ENCODE measurements at regions not wholly inside any gene's neighbourhood (a gene's known extent, or its start where the extent isn't known, plus 50 kb on each side); places are given as distances from the start of the nearest gene placed in this dataset.

GRCh38 chr4:18942874-18943273, 921.3 kb upstream of the LCORL start:
- intact Hi-C loops (cut with DNase I) = no loop called here
- H3K4me1 ChIP-seq = no peaks in the 10 kb centered on the region
- no peaks in the 10 kb centered on the region for H3K36me3 ChIP-seq
- DNase-seq (ENCODE audit: low spot score in 2 of 2) = no peak
- no peaks in the 10 kb centered on the region for H3K27me3 ChIP-seq
- H3K27ac ChIP-seq = no peak overlapping the region
- H3K9me3 ChIP-seq = no peaks in the 10 kb centered on the region
- no peak for TF ChIP-seq CTCF (IDR thresholded peaks at IDR 0.05)
- H3K4me3 ChIP-seq = no peak overlapping the region

GRCh38 chr4:18938343-18939099, 917.0 kb upstream of the LCORL start:
- H3K4me1 ChIP-seq = no peaks in the 10 kb centered on the region
- intact Hi-C loops (cut with DNase I) = no loop called here
- no peaks in the 10 kb centered on the region for H3K36me3 ChIP-seq
- no peak for TF ChIP-seq CTCF (IDR thresholded peaks at IDR 0.05)
- no peak overlapping the region for H3K27ac ChIP-seq
- no peaks in the 10 kb centered on the region for H3K9me3 ChIP-seq
- no peaks in the 10 kb centered on the region for H3K27me3 ChIP-seq
- no peak for DNase-seq (ENCODE audit: low spot score in 2 of 2)
- H3K4me3 ChIP-seq = no peak overlapping the region

GRCh38 chr4:18937746-18938145, 916.2 kb upstream of the LCORL start:
- TF ChIP-seq CTCF (IDR thresholded peaks at IDR 0.05) = no peak
- Histone ChIP-seq H3K4me3 (no peak overlapping the region), H3K27ac (no peak overlapping the region), H3K9me3 (no peaks in the 10 kb centered on the region), H3K27me3 (no peaks in the 10 kb centered on the region), H3K36me3 (no peaks in the 10 kb centered on the region), H3K4me1 (no peaks in the 10 kb centered on the region)
- DNase-seq (ENCODE audit: low spot score in 2 of 2) = no peak
- intact Hi-C loops (cut with DNase I) = no loop called here

GRCh38 chr4:18937080-18937479, 915.5 kb upstream of the LCORL start:
- H3K4me1 ChIP-seq = no peaks in the 10 kb centered on the region
- TF ChIP-seq CTCF (IDR thresholded peaks at IDR 0.05) = no peak
- H3K27ac ChIP-seq = no peak overlapping the region
- intact Hi-C loops (cut with DNase I) = no loop called here
- H3K27me3 ChIP-seq = no peaks in the 10 kb centered on the region
- no peaks in the 10 kb centered on the region for H3K9me3 ChIP-seq
- H3K4me3 ChIP-seq = no peak overlapping the region
- H3K36me3 ChIP-seq = no peaks in the 10 kb centered on the region
- no peak for DNase-seq (ENCODE audit: low spot score in 2 of 2)

- H3K4me3 ChIP-seq = no peak overlapping the region
- no peak for TF ChIP-seq CTCF (IDR thresholded peaks at IDR 0.05)
- intact Hi-C loops (cut with DNase I) = no loop called here
- no peak overlapping the region for H3K27ac ChIP-seq
- no peaks in the 10 kb centered on the region for H3K27me3 ChIP-seq
- H3K9me3 ChIP-seq = no peaks in the 10 kb centered on the region
- DNase-seq (ENCODE audit: low spot score in 2 of 2) = no peak
- H3K4me1 ChIP-seq = no peaks in the 10 kb centered on the region
- no peaks in the 10 kb centered on the region for H3K36me3 ChIP-seq
These were observed 914.2 kb upstream of the LCORL start for GRCh38 chr4:18935659-18936345.

All from ascending aorta (tissue), 2 donors.